C4-2B (cell line): ENCODE measurements at regions not wholly inside any gene's neighbourhood (a gene's known extent, or its start where the extent isn't known, plus 50 kb on each side); places are given as distances from the start of the nearest gene placed in this dataset.

ENCODE experiments used
- ZFX ChIP-seq: fragments of 450-650 bp; IDR thresholded peaks from 2 replicates; pipeline ENCODE4 v1.6.1; 2017
- TF ChIP-seq, protein P1 (sequence below): fragments of 450-650 bp; conservative IDR thresholded peaks from 2 replicates; pipeline ENCODE4 v1.5.1; 2017; ENCODE audit warnings: mild to moderate bottlenecking

DNA sequence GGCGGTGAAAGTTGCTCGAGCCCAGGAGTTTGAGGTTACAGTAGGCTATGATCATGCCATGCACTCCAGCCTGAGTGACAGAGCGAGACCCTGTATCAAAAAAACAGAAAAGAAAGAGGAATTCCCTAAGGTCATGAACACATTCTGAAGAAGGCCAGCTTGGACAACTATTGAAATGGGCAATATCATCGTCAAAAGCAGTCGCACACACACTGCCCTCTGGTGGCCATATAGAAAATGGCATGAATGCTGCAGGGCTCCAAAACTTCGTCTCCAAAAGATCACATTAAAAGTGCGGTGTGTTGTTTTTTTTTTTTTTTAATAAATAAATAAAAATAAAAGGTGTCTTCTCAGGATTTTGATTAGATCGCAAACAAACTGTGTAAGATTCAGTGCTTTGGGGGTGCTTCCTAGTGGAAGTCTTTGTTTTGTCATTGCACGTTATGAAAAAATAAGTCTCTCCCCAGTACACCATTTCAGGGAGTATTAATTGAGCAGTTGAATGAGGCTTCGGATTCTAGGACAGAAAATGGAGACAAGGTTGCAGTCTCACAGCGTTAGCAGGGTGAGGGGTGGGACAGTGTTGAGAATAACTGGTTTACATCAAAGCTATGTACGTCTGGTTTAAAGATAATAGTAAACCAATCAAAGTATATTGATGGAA lies 87.5 kb upstream of the FMN2 start:
- TF ChIP-seq, protein P1, sequence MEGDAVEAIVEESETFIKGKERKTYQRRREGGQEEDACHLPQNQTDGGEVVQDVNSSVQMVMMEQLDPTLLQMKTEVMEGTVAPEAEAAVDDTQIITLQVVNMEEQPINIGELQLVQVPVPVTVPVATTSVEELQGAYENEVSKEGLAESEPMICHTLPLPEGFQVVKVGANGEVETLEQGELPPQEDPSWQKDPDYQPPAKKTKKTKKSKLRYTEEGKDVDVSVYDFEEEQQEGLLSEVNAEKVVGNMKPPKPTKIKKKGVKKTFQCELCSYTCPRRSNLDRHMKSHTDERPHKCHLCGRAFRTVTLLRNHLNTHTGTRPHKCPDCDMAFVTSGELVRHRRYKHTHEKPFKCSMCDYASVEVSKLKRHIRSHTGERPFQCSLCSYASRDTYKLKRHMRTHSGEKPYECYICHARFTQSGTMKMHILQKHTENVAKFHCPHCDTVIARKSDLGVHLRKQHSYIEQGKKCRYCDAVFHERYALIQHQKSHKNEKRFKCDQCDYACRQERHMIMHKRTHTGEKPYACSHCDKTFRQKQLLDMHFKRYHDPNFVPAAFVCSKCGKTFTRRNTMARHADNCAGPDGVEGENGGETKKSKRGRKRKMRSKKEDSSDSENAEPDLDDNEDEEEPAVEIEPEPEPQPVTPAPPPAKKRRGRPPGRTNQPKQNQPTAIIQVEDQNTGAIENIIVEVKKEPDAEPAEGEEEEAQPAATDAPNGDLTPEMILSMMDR: peak; percentile 95
- TF ChIP-seq ZFX: no peak
